Testis (tissue), 2 donors: ENCODE measurements at regions not wholly inside any gene's neighbourhood (a gene's known extent, or its start where the extent isn't known, plus 50 kb on each side); places are given as distances from the start of the nearest gene placed in this dataset.

Source experiments
- CTCF ChIP-seq, 3 experiments: fragments of 450-650 bp in 2 of 3; fragments of 200-600 bp in 1 of 3; sonication (generic) in 1 of 3; IDR thresholded peaks; one replicate each; pipeline ENCODE4 v1.5.1; 2016 to 2019; ENCODE audit warnings: antibody characterized with exemption in 3 of 3, mild to moderate bottlenecking in 2 of 3, moderate library complexity in 1 of 3
- POLR2A ChIP-seq: fragments of 450-650 bp; IDR thresholded peaks from one replicate; pipeline ENCODE4 v1.6.1; 2017; ENCODE audit warnings: antibody characterized with exemption, mild to moderate bottlenecking, moderate library complexity

DNA sequence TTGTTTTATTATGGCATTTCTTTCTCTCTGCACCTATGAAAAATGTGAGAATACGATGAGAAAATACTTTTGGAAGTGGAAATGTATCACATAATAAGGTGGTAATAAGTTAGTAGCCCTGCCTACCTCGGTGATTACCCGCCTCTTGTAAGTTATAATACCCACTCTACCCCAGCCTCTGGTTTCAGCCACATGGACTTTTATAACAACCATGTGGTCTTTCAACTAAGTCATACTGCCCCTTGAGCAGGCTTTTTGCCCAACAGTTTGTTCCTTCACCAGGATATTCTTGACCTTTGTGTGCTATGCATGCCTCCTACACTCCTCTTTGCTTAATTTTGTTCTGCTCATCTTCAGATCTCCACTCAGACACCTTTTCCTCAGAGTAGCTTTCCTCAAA lies 470.6 kb upstream of the ZWINT start:
- TF ChIP-seq CTCF (IDR thresholded peaks at IDR 0.05) (no peak), POLR2A (no peak)
